Ovary (tissue), 7 donors: ENCODE measurements at regions not wholly inside any gene's neighbourhood (a gene's known extent, or its start where the extent isn't known, plus 50 kb on each side); places are given as distances from the start of the nearest gene placed in this dataset.
A peak's percentile ranks its signal among the peaks of the same experiment; 100 is the strongest.

Experiments
- DNase-seq, 5 donors: peaks; one replicate each; pipeline ENCODE4 v3.0.0-alpha.2; 2019 to 2020
- H3K27ac ChIP-seq, 2 donors: fragments of 200-600 bp; one replicate each; pipeline versions ENCODE4 v1.5.1 to v1.8.0; 2019 to 2022
- H3K27me3 ChIP-seq: fragments of 200-600 bp; one replicate; pipeline ENCODE4 v1.8.0; 2022
- H3K36me3 ChIP-seq: fragments of 200-600 bp; sonication (generic); one replicate; pipeline ENCODE4 v1.5.1; 2019
- H3K4me1 ChIP-seq: one replicate; pipeline ENCODE4 v1.8.1; 2013; ENCODE audit warnings: mild to moderate bottlenecking, moderate library complexity; ENCODE audit not compliant: insufficient read depth
- H3K4me3 ChIP-seq: fragments of 200-600 bp; sonication (generic); one replicate; pipeline ENCODE4 v1.5.1; 2017
- H3K9me3 ChIP-seq, 2 donors: fragments of 200-600 bp in 1 of 2; sonication (generic) in 1 of 2; one replicate each; pipeline versions ENCODE4 v1.5.1 to v1.8.1; 2013 to 2019; ENCODE audit warnings: mild to moderate bottlenecking in 1 of 2, moderate library complexity in 1 of 2
- CTCF ChIP-seq, 3 donors: fragments of 450-650 bp in 2 of 3; fragments of 200-600 bp in 1 of 3; IDR thresholded peaks; one replicate each; pipeline versions ENCODE4 v1.5.1 to v1.8.0; 2016 to 2022; ENCODE audit warnings: antibody characterized with exemption in 3 of 3, mild to moderate bottlenecking in 1 of 3
- EP300 ChIP-seq: sonication (generic); formaldehyde crosslinking; IDR thresholded peaks from one replicate; pipeline ENCODE4 v1.6.1; 2017; ENCODE audit warnings: antibody characterized with exemption
- POLR2A ChIP-seq: fragments of 450-650 bp; IDR thresholded peaks from one replicate; pipeline ENCODE4 v1.6.1; 2017; ENCODE audit warnings: antibody characterized with exemption, mild to moderate bottlenecking, moderate library complexity
- WGBS, 3 donors: extraction: QIAGEN DNeasy Blood & Tissue Kit in 1 of 3; methylation state at CpG; one replicate each; pipeline versions ENCODE4 v1.1.5 to v1.1.7; 2013 to 2017; 5-methylcytosine and 5-hydroxymethylcytosine counted together
- intact Hi-C, 4 donors: fragments of 100-400 bp; cut with DNase I; formaldehyde crosslinking; loops; one replicate each; pipeline versions ENCODE4 v1.11.0 to v1.15.1; 2022 to 2023
- donor health status: DM: no; HTN: no; CAD: no; lungs with moderate emphysema.
- donor health status: DM: no; HTN: no; CAD: no.
- donor health status: Bipolar disorder and iron deficiency.
- donor health status: DM: no; HTN: no; CAD: no.
- donor health status: DM: yes; HTN: yes; CAD: no.

- peak; percentile 38 to 55 (median 49) for DNase-seq
- H3K9me3 ChIP-seq: no peaks in the 10 kb centered on the region
- 41 to 45% (median 41%) methylated on average over 18 of the region's 18 CpGs for WGBS, 3 donors
- intact Hi-C loops: loop anchor here in 2 of 4 donors (5.0 to 10.0 kb wide), 4 partner anchors 84 to 1609 kb away; partner anchors contain the start of gene PTGR3 (in 1 of the 2)
- H3K27ac ChIP-seq: peak overlapping the region; percentile 36 to 97
- TF ChIP-seq POLR2A: no peak
- no peak for TF ChIP-seq EP300
- no peak for TF ChIP-seq CTCF (IDR thresholded peaks at IDR 0.05)
- H3K27me3 ChIP-seq: no peaks in the 10 kb centered on the region
- peaks cover 26% of the 10 kb centered on the region for H3K4me1 ChIP-seq
- H3K4me3 ChIP-seq: no peak overlapping the region
- no peaks in the 10 kb centered on the region for H3K36me3 ChIP-seq
Observed at GRCh38 chr18:76263046-76264005, 231.7 kb downstream of the ZNF516 start.

- DNase-seq: no peak
- Histone ChIP-seq H3K27me3 (no peaks in the 10 kb centered on the region), H3K27ac (peak overlapping the region; percentile 32 to 46), H3K36me3 (no peaks in the 10 kb centered on the region), H3K4me1 (peaks cover 32% of the 10 kb centered on the region), H3K9me3 (no peaks in the 10 kb centered on the region), H3K4me3 (no peak overlapping the region)
- TF ChIP-seq CTCF (IDR thresholded peaks at IDR 0.05) (no peak), POLR2A (no peak), EP300 (no peak)
- intact Hi-C loops: loop anchor here in 2 of 4 donors (5.0 to 10.0 kb wide), 4 partner anchors 86 to 1606 kb away; partner anchors contain the start of gene PTGR3 (in 1 of the 2)
- 86 to 90% (median 88%) methylated on average over 16 of the region's 16 CpGs for WGBS, 3 donors
Observed at GRCh38 chr18:76260941-76261472, 234.0 kb downstream of the ZNF516 start.

- Histone ChIP-seq H3K27me3 (no peaks in the 10 kb centered on the region), H3K4me1 (peaks cover 33% of the 10 kb centered on the region), H3K9me3 (no peaks in the 10 kb centered on the region), H3K27ac (peak overlapping the region; percentile 30 to 47), H3K36me3 (no peaks in the 10 kb centered on the region), H3K4me3 (no peak overlapping the region)
- DNase-seq: peak; percentile 67 to 87 (median 72)
- no peak for TF ChIP-seq POLR2A
- no peak for TF ChIP-seq CTCF (IDR thresholded peaks at IDR 0.05)
- no peak for TF ChIP-seq EP300
- intact Hi-C loops: loop anchor here in 2 of 4 donors (5.0 to 10.0 kb wide), 4 partner anchors 88 to 1605 kb away; partner anchors contain the start of gene PTGR3 (in 1 of the 2)
- WGBS, 3 donors: 6 to 29% (median 14%) methylated on average over 11 of the region's 11 CpGs
Observed at GRCh38 chr18:76259711-76260110, 235.3 kb downstream of the ZNF516 start.

GRCh38 chr18:76259096-76259495 lies 235.9 kb downstream of the ZNF516 start:
- intact Hi-C loops: no loop called here

More at GRCh38 chr18:76259096-76259495, 235.9 kb downstream of the ZNF516 start:
- Histone ChIP-seq H3K27ac (peak overlapping the region; percentile 30 to 47), H3K9me3 (no peaks in the 10 kb centered on the region), H3K27me3 (no peaks in the 10 kb centered on the region), H3K4me3 (no peak overlapping the region), H3K36me3 (no peaks in the 10 kb centered on the region), H3K4me1 (peaks cover 26% of the 10 kb centered on the region)
- peak in 4 of 5 donors; percentile 36 to 69 (median 51) for DNase-seq
- no peak for TF ChIP-seq EP300
- TF ChIP-seq CTCF (IDR thresholded peaks at IDR 0.05): peak in 2 of 3 donors; percentile 31 to 39
- WGBS, 3 donors: 6 to 16% (median 7%) methylated on average over 10 of the region's 10 CpGs
